B cell (primary cell): ENCODE measurements at regions not wholly inside any gene's neighbourhood (a gene's known extent, or its start where the extent isn't known, plus 50 kb on each side); places are given as distances from the start of the nearest gene placed in this dataset.

Experiments used
- EZH2 ChIP-seq: IDR thresholded peaks from 2 replicates; pipeline ENCODE4 v1.6.1; 2012; ENCODE audit warnings: borderline replicate concordance, low read depth, mild to moderate bottlenecking, moderate library complexity, low read length; ENCODE audit not compliant: insufficient read depth, poor library complexity, severe bottlenecking
- TF ChIP-seq, protein P1 (sequence below): fragments of 200-600 bp; IDR thresholded peaks from one replicate; pipeline ENCODE4 v1.8.0; 2022; ENCODE audit warnings: antibody characterized with exemption, mild to moderate bottlenecking

DNA sequence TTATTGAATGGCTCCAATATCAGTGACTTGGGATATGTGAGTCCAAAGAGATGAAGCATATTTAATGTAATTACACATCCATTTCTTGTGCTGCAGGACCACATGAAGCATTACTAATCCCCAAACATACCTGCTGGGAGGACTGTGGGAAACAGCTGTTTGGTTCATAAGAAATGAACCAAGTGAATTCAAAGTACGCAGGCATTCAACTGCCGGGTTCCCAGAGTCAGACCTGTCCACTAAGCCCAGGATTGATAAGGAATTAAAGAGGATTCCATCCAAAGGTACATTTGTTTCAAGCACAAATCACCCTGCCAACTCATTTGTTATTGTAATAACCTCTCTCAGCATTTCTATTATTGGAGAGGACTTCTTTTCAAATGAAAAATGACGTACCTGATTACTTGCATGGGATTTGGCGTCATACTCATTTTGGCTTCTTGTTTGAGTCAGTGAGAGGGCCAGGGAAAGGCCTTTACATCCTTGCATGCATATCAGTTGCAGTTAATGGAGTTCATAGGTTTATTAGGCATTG lies 230.7 kb downstream of the TXNL1 start:
- no peak for TF ChIP-seq EZH2
- TF ChIP-seq, protein P1, sequence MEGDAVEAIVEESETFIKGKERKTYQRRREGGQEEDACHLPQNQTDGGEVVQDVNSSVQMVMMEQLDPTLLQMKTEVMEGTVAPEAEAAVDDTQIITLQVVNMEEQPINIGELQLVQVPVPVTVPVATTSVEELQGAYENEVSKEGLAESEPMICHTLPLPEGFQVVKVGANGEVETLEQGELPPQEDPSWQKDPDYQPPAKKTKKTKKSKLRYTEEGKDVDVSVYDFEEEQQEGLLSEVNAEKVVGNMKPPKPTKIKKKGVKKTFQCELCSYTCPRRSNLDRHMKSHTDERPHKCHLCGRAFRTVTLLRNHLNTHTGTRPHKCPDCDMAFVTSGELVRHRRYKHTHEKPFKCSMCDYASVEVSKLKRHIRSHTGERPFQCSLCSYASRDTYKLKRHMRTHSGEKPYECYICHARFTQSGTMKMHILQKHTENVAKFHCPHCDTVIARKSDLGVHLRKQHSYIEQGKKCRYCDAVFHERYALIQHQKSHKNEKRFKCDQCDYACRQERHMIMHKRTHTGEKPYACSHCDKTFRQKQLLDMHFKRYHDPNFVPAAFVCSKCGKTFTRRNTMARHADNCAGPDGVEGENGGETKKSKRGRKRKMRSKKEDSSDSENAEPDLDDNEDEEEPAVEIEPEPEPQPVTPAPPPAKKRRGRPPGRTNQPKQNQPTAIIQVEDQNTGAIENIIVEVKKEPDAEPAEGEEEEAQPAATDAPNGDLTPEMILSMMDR: no peak
